GM19240 (cell line): ENCODE measurements at regions not wholly inside any gene's neighbourhood (a gene's known extent, or its start where the extent isn't known, plus 50 kb on each side); places are given as distances from the start of the nearest gene placed in this dataset.
A peak's percentile ranks its signal among the peaks of the same experiment; 100 is the strongest.

ENCODE experiments used
- DNase-seq: peaks from one replicate; pipeline ENCODE4 v3.0.0; 2011; ENCODE audit warnings: low spot score; ENCODE audit not compliant: insufficient read length

DNA sequence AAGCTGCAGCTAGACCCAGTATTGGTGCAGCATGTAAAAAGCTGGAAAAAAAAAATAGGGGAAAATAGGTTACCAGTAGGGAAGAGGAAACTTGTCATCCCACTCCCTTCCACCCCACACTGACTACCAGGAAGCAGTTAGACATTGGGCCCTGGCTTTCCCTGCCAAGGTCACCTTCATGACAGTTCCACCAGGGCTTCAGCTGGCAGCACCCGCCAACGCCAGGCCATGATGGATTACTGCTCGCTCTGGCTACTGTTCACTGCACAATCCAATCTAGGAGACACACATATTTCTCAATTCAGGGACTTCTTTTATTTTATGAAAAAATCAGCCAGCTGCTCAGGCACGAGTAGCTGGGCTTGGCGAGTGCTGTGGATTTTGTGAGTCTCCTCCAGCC is 127.7 kb downstream of the DMRTA2 start:
- no peak for DNase-seq

DNA sequence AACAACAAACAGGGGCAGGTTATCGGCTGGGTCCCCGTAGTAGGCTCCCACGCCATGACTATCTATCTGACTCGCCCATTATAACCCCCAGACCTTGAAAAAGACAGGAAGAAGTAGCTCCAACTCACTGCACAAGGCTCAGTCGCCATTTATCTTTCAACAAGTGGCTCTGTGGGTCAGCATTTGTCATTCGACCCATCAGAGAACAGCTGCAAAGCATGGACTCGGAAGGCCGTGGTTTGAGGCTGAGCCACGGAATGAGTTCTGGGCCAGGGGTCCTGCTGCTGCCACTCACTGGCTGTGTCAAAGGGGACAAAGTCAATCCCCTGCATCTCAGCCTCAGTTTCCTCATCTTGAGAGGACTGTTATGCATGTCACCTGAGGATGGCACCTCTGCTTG is 131.0 kb downstream of the DMRTA2 start:
- no peak for DNase-seq

DNA sequence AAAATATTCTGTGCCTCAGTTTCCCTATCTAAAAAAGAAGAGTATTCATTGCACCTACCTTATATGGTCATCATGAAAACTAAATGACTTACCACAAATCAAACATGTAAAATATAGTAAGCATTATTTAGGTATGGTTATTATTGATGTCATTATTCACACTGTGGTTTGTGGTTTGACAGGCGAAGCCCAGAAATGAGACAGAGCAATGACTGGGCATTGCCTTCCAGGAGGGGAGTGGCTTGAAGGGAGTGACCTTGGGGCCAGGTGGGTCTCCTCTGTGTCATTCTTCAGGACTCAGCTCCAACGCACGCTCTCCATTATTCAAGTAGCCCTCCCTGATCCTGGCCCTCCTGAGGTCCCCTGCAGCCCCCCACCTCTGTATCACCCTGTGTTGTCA is 133.7 kb downstream of the DMRTA2 start:
- no peak for DNase-seq

DNA sequence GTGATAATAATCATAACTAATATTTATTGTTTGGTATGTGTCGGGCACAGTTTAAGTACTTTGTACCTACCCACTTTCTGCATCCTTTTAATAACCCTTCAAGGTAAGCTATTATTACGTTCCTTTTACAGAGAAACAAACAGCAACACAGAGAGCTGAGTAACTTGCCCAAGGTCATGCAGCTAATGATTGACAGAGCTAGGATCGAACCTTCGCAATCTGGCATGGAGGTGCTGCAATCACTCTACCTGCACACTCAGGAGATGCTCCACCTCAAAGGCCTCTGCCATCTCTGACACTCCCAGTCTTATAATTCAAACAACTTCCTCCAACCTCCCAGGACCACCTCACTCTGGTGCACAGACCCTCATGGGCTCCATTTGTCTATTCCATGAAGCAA is 137.2 kb downstream of the DMRTA2 start:
- DNase-seq: no peak

DNA sequence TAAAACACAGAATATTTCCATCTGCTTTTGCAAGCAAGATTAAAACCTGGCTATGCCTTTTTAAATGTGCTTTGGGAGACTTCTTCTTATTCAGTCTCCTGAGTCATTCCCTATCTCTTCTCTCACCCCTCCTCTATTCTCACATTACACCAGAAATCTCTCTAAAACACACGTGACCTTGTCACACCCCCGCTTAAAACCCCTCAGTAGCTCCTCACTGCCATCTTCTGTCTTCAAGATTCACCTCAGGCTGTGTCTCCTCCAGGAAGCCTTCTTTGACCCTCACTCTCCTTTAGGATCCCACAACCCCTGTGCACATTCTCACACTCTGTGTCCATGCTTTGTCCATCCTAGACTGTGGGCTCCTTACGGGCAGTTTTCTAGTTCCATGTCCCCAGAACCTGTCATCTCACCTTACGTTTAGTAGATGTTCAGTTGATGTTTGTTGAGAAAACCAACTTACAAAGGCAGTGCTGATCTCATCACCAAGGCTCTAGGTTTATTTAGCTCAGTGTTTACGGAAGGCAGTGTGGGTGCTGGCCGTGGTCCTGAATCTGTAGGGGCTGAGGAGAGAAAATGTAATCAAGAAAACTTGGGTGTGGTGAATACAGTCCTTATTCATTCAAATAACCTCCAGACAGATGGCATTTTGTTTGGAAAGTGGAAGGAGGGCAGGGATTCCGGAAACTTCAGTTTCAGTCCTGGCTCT is 143.5 kb downstream of the DMRTA2 start:
- DNase-seq: no peak

DNA sequence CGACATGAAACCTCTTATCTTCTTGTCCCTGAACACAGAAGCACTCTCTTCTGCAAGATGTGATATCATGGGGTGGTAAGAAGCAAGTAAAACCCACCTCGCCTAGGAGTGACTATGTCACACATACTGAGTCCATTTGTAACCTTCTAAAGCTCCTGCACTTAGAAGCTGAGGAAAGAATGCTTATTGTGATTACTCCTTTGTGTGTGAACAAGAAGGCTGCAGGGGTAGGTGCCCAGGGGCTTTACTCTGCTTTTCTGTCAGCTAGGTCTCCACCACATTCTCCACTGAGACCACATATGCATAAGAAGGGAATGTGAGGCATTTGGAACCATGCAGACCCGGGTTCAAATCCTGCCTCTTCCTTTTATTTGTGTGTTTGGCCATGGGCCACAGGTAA is 144.3 kb downstream of the DMRTA2 start:
- no peak for DNase-seq

DNA sequence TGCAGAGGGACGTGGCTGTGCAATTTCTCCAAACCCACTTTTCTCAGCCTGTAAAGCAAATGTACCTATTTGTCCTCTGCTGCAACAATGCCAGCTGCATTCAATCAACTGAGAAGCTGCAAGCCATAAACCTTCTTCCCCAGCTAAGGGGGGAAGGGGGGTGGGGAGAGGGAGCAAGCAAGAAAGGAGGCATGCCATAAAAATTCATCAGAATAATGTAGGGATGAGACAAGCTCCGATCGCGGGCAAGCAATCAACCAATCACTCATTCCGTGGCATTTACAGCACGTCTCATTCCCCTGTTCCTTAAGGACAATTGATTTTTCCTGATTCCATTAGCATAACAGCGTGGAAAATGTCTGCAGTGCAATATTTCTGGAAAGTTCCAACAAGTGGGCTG is 144.8 kb downstream of the DMRTA2 start:
- DNase-seq: no peak

DNA sequence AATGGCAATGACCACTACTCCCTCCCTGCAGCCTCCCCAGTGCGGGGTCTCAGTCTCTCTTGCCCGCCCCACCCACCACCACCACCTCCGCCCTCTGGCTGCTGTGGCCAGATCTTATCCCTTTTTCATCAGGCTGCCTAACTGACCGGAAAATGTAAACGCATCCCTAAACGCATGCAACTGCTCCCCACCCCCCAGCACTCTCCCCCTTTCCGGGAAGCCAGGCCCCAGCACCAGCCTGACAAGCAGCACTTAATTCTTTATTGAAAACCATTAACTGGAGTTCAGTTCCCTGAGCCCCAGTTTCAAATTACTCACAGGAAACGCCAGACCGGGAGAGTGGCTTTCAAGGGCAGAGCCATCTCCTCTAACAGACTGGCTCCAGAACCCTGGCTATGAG is 147.7 kb downstream of the DMRTA2 start:
- no peak for DNase-seq

DNA sequence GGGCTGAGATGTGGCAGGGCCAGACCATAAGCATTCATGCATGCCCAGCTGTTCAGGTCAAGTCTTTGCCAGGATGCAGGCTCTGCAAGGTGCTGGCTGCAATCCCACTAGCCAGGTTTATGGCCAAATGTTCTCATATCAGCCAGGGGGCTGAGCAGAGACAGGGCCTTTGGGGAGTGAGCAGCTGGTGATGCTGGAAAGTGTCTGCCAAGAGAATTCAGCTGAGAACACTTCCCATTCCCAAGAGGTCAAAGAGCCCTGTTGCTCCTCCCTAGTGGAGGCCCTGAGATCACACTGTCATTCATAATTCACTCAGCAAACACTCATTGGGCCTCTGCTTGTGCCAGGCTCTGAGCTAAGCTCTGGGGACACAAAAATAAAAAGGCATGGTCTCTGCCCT is 150.3 kb downstream of the DMRTA2 start:
- no peak for DNase-seq

DNA sequence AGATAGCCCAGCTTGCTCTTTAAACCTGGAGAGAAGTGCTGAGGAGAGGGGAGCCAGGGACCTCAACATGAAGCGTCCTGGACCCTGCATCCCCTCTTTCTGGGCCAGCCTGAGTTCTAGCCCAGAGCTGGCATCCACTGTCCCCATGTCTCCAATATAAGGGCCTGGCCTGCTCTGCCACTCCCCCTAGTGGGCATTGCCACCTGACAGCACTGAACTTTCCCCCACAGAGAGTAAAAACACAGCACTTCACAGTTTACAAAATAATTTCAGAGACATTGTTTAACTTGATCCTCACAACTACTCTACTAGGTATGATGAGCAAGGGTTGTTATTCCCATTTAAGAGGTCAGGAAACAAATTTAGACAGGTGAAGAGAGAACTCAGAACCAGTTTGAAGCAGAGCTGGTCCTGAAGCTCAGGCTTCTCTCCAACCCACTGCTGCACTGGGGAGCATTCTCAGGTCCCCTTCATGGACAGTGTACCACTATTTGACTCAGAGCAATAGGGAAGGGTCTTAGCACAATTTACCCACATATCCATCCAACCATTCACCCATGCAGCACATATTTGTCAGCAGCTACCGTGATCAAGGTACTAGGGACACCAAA is 151.2 kb downstream of the DMRTA2 start:
- DNase-seq: peak; percentile 53

DNA sequence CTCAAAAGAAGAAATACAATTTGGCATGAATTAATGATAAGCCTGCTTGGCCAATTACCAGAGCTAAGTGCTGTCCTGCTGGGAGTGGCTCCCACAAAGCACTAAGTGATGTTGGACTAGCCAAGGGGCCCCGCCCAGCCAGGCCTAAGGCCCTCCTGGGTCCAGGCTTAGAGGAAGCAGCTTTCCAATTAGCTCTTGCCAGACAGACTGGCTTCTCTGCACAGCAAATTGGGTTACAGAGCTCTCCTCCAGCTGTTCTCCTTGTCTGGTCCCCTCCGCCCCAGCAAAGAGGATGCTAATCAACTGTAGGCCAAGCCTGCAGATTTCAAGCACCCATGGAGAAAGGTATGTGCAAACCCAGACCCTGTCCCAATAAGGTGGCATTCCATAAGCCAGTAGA is 151.9 kb downstream of the DMRTA2 start:
- no peak for DNase-seq

DNA sequence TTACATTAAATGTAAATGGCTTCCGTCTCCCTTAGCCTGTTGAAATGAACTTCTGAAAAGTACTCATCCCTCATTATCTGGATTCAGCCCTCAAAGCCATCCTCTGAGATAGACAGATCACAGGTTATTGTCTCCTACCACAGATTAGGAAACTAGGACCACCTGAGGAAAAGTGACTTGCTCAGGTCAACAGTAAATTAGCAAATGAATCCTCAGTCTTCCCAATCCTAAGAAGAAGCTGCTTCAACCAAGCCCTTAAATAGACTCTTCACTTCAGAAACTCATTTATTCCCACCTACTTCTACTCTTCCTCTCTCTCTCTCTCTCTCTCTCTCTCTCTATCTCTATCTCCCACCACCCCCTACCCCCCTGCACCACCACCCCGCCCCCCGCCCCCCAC is 152.3 kb downstream of the DMRTA2 start:
- DNase-seq: no peak

DNA sequence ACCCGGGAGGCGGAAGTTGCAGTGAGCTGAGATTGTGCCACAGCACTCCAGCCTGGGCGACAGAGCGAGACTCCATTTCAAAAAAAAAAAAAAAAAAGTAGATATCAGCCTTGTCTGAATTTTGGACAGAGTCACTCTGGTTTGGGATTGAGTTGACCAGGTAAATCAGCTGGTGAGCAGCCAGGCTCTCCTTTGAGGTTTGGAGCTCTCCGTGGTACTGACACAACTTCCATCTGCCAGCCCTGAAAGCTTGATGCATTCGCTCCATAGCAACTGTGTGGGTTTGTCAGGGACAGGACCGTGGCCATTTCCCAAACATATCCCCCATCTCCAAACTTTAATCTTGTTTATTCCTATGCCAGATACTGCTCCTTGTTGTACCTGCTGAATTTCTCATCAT is 155.2 kb downstream of the DMRTA2 start:
- no peak for DNase-seq

DNA sequence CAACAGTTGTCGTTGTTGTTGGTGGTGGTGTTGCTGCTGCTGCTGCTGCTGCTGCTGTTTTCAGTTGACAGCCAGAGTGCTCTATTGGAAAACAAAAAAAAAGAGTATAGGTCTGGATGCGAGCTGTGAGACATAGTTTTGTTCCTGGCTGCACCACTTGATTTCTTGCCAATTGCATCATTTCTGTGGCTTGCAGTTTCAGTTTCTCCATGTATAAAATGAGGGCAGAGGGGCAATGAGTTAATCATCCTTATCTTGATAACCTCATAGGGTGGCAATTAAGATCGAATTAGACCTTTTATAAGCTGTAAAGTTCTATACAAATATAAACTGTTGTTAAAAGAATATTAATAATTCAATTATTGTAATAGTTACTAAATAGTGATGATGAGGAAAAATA is 156.7 kb downstream of the DMRTA2 start:
- DNase-seq: no peak

DNA sequence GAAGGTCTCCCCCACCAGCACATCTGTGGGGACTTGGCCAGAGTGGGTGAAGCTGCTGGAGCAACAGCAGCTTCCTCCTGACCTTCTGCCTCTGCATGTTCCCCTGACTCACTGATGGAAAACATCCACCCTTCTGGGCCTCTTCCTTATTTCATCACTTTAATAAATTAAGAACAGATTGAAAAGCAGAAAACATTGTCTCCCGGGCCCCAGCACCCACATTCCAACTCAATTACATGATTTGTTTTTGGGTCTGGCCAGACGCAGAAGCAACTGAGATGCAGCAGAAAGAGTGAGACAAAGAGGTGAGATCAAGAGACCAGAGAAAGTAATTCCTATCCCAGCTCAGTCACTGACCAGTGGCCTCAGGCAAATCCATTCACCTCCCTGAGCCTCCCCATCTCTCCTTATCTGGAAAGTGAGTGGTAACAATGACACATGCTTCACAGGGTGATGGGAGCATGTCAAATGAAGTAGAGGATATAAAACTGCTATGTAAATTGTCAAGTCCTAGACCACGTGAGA is 157.1 kb downstream of the ELAVL4 start:
- DNase-seq: no peak

DNA sequence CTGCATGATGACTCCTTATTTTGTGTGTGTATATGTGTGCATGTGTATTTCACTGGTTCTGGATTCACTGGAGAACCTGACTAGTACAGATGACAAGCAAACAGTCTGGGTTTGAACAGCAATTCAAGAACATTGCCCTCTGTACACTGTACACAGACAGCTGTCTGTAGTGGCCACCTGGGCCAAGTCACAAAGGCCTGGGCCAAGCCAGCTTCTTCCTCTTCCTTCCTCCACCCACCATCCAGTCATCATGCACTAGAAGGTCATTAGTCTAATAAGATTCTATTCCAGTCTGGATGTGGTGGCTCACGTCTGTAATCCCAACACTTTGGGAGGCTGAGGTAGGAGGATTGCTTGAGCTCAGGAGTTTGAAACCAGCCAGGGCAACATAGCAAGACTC is 155.9 kb downstream of the ELAVL4 start:
- no peak for DNase-seq

DNA sequence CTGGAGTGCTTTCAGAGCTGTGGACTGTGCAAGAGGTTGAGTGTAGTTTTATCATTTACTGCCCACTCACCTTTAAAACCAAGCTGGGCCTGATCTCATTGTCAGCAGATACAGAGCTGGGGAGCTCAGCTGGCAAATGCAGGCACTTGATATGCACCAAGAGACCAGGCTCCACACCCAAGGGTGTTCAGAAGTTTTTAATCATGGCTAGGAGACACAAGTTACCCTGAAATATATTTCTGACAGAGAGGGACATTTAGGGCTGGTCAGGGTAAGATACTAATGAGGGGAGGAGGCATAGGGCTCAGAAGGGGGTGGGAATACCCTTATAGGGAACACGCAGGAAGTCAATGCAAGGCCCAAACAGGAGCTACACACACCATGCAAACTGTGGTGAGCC is 153.7 kb downstream of the ELAVL4 start:
- DNase-seq: no peak

DNA sequence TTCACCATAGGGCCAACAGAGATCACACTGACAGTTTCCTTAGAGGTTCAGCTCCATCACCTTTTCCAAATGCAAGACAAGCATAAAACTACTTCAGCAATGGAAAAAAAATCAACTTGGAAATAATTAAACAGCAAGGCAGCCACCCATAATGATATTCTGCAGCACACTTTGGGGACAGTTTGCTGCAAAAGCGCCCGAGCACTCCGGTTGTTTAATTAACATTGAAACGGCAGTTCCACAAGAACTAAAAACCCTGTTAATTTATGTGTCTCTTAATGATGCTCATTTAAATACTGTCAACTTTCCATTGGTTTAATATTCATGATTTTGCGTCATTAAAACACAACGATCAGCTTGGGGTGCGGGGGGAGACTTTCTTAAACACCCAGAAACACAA is 153.2 kb downstream of the ELAVL4 start:
- DNase-seq: no peak

DNA sequence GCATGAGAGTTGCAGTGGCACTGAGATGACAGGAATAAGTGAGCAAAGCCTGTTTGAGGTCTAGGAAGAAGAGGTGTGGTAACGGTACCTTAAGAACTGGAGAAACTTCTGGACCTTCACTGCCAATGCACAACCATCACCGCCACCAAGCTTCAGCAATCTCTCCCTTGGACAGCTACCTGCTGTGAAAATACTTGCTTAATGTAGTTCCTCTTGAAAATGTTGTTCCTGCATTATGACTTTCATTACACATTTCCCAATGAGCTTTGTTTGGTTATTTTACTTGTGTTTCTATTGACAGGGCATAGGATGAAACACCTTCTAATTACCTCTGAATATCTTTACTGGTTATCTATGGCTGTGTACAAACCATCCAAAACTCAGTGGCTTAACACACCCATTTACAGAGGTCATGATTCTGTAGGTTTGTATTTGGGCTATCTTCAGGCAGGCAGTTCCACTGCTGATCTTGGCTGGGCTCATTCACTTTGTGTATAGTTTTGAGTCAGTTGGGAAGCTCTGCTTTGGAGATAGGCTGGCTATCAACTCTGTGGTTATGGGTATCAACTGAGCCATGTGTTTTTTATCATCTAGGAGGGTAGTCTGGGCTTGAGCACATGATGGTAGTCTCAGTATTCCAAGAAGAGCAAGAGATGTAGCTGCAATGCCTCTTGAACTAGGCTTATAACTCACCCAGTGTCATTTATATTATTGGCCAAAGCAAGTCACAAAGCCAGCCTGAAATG is 149.4 kb downstream of the ELAVL4 start:
- no peak for DNase-seq

DNA sequence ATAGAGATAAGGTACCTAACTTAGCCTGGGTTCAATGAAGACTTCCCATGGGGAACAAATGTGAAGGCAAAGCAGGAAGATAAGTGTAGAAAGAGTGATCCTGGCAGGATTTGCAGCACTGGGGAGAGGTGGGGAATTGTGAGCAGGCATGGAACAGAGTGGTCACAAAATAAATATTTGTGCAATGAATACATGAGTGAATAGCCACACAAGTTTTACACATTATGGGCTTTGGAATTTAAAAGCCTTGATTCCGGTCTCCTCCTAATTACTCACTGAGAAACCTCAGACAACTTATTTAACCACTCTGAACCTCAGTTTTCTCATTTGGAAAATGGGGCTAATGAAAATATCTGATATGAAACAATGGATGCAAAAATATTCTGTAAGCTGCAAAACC is 148.3 kb downstream of the ELAVL4 start:
- no peak for DNase-seq
